ENCODE measurements at regions not wholly inside any gene's neighbourhood (a gene's known extent, or its start where the extent isn't known, plus 50 kb on each side); places are given as distances from the start of the nearest gene placed in this dataset.

DNA sequence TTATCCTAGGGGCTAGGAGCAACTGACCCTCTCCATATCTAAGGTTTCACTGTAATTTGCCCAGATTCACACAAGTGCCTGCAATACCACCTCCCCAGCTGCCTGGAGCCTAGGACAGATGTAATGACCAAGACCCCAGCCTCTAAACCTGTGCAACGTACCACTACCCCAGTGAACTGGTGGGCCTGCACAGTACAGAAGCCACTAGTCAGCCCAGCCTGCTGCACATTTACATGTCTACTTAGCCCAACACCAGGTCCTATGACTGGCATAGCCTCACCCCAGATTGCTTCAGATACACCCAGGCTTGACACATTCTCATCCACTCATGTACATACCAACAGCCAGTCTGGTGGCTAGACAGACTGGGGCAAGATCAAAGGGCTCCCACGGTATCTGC lies 1336.6 kb downstream of the BRINP3 start:
- Histone ChIP-seq H3K4me3 (ENCODE audit: low read depth in 1 of 3, low read length in 3 of 3) (no peak overlapping the region), H3K36me3 (ENCODE audit: control insufficient read depth in 4 of 4, insufficient read depth in 3 of 4, low read depth in 1 of 4, low read length in 3 of 4) (no peaks in the 10 kb centered on the region), H3K27me3 (ENCODE audit: control insufficient read depth in 4 of 4, insufficient read depth in 4 of 4, low read length in 3 of 4) (no peaks in the 10 kb centered on the region), H3K4me1 (ENCODE audit: control insufficient read depth in 4 of 4, insufficient read depth in 4 of 4, low read length in 3 of 4) (no peaks in the 10 kb centered on the region), H3K9ac (ENCODE audit: low read depth in 1 of 2, low read length in 2 of 2) (no peak overlapping the region), H3K27ac (ENCODE audit: low read depth in 1 of 2, low read length in 2 of 2) (no peak overlapping the region), H3K9me3 (ENCODE audit: control insufficient read depth in 4 of 4, low read length in 3 of 4) (peaks cover 0 to 2% (median under 1%) of the 10 kb centered on the region in 4 donors)
- WGBS, result 65% methylated on average over 2 of the region's 2 CpGs
- TF ChIP-seq GABPA (IDR thresholded peaks at IDR 0.05 in 1 of 2, conservative IDR thresholded peaks at IDR 0.05 in 1 of 2) (no peak), FOXA2 (IDR thresholded peaks at IDR 0.05) (no peak), JUND (IDR thresholded peaks at IDR 0.05) (no peak), HNF4G (IDR thresholded peaks at IDR 0.05) (no peak)
- TF ChIP-seq, protein P1, sequence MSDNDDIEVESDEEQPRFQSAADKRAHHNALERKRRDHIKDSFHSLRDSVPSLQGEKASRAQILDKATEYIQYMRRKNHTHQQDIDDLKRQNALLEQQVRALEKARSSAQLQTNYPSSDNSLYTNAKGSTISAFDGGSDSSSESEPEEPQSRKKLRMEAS (IDR thresholded peaks at IDR 0.05), result no peak
- DNase-seq (ENCODE audit: low spot score), result no peak

DNA sequence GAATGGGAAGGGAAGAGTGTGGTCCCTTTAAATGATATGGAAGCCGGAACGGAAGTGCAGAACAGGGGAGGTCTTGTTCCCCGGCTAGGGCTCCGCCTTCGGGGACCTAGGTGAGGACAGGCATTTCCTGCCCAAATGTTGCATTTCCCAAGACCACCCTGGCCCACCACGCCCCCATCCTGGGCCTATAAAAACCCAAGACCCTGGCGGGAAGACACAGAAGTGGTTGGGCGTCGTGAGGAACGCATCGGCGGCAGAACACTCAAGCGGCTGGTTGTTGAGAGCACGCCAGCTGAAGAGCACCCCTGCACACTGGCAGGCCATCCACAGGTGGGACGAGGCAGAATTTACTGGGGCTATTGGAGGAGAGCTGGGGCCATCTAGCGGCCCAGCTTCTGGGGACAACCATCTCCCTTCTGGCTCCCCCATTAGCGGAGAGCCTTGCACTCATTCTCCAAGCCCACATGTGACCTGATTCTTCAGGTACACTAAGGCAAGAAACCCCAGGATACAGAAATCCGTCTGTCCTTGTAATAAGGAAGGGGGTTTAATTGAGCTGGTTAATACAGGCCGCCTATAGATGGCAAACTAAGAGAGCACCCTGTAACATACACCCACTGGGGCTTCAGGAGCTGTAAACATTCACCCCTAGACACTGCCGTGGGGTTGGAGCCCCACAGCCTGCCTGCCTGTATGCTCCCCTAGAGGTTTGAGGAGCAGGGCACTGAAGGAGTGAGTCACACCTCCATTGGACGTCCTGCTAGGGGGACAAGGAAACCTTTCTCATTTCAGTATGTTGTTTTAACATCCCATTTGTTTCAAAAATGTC lies 1327.9 kb downstream of the BRINP3 start:
- WGBS, result 62% methylated on average over 21 of the region's 21 CpGs
- H3K27ac ChIP-seq (ENCODE audit: low read depth in 1 of 2, low read length in 2 of 2), result no peak overlapping the region
- no peak for DNase-seq (ENCODE audit: low spot score)
- peaks cover 0 to 2% (median 0%) of the 10 kb centered on the region in 4 donors for H3K36me3 ChIP-seq (ENCODE audit: control insufficient read depth in 4 of 4, insufficient read depth in 3 of 4, low read depth in 1 of 4, low read length in 3 of 4)
- no peaks in the 10 kb centered on the region for H3K9me3 ChIP-seq (ENCODE audit: control insufficient read depth in 4 of 4, low read length in 3 of 4)
- TF ChIP-seq YY1 (IDR thresholded peaks at IDR 0.05) (peak; percentile 17), GABPA (IDR thresholded peaks at IDR 0.05 in 1 of 2, conservative IDR thresholded peaks at IDR 0.05 in 1 of 2) (peak in 1 of 2 donors; percentile 61), TAF1 (conservative IDR thresholded peaks at IDR 0.05) (no peak)
- peak overlapping the region in 2 of 3 donors; percentile 37 for H3K4me3 ChIP-seq (ENCODE audit: low read depth in 1 of 3, low read length in 3 of 3)
- no peak overlapping the region for H3K9ac ChIP-seq (ENCODE audit: low read depth in 1 of 2, low read length in 2 of 2)
- H3K4me1 ChIP-seq (ENCODE audit: control insufficient read depth in 4 of 4, insufficient read depth in 4 of 4, low read length in 3 of 4), result no peaks in the 10 kb centered on the region
- no peaks in the 10 kb centered on the region for H3K27me3 ChIP-seq (ENCODE audit: control insufficient read depth in 4 of 4, insufficient read depth in 4 of 4, low read length in 3 of 4)

DNA sequence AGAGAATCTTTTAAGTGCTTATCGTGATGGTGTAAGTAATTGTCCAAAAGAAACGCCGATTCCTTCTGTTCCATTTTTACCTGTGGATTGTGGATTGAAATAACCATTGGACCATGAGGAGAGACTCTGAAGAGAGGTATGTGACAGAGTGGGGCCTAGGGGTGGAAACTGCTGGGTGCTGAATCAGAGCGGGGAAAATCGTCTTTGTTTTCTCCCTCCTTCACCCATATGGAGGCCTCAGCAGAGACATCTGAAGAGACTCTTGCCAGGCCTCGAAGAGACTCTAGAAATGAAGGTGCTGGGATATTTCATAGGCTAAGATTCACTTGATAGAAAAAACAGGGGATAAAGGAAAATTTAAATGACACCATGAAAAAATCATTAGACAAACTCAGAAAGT lies 1327.0 kb downstream of the BRINP3 start:
- TF ChIP-seq, protein P1 (IDR thresholded peaks at IDR 0.05), result no peak
- TF ChIP-seq SP1 (IDR thresholded peaks at IDR 0.05) (no peak), RAD21 (IDR thresholded peaks at IDR 0.05) (no peak), RXRA (IDR thresholded peaks at IDR 0.05) (no peak), HNF4G (IDR thresholded peaks at IDR 0.05) (no peak), EGR1 (IDR thresholded peaks at IDR 0.05; ENCODE audit: low read depth in 2 of 2) (no peak), NR2F2 (IDR thresholded peaks at IDR 0.05) (no peak), HNF4A (conservative IDR thresholded peaks at IDR 0.05) (no peak), YY1 (IDR thresholded peaks at IDR 0.05) (no peak), GABPA (IDR thresholded peaks at IDR 0.05 in 1 of 2, conservative IDR thresholded peaks at IDR 0.05 in 1 of 2) (no peak), TAF1 (conservative IDR thresholded peaks at IDR 0.05) (no peak), FOXA2 (IDR thresholded peaks at IDR 0.05) (no peak), FOXA1 (IDR thresholded peaks at IDR 0.05) (no peak), JUND (IDR thresholded peaks at IDR 0.05) (no peak)
- TF ChIP-seq, protein P2, sequence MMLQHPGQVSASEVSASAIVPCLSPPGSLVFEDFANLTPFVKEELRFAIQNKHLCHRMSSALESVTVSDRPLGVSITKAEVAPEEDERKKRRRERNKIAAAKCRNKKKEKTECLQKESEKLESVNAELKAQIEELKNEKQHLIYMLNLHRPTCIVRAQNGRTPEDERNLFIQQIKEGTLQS (IDR thresholded peaks at IDR 0.05), result no peak
- TF ChIP-seq, protein P3, sequence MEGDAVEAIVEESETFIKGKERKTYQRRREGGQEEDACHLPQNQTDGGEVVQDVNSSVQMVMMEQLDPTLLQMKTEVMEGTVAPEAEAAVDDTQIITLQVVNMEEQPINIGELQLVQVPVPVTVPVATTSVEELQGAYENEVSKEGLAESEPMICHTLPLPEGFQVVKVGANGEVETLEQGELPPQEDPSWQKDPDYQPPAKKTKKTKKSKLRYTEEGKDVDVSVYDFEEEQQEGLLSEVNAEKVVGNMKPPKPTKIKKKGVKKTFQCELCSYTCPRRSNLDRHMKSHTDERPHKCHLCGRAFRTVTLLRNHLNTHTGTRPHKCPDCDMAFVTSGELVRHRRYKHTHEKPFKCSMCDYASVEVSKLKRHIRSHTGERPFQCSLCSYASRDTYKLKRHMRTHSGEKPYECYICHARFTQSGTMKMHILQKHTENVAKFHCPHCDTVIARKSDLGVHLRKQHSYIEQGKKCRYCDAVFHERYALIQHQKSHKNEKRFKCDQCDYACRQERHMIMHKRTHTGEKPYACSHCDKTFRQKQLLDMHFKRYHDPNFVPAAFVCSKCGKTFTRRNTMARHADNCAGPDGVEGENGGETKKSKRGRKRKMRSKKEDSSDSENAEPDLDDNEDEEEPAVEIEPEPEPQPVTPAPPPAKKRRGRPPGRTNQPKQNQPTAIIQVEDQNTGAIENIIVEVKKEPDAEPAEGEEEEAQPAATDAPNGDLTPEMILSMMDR (IDR thresholded peaks at IDR 0.05; ENCODE audit: low read depth, low read length, missing input control), result no peak
- TF ChIP-seq, protein P4, sequence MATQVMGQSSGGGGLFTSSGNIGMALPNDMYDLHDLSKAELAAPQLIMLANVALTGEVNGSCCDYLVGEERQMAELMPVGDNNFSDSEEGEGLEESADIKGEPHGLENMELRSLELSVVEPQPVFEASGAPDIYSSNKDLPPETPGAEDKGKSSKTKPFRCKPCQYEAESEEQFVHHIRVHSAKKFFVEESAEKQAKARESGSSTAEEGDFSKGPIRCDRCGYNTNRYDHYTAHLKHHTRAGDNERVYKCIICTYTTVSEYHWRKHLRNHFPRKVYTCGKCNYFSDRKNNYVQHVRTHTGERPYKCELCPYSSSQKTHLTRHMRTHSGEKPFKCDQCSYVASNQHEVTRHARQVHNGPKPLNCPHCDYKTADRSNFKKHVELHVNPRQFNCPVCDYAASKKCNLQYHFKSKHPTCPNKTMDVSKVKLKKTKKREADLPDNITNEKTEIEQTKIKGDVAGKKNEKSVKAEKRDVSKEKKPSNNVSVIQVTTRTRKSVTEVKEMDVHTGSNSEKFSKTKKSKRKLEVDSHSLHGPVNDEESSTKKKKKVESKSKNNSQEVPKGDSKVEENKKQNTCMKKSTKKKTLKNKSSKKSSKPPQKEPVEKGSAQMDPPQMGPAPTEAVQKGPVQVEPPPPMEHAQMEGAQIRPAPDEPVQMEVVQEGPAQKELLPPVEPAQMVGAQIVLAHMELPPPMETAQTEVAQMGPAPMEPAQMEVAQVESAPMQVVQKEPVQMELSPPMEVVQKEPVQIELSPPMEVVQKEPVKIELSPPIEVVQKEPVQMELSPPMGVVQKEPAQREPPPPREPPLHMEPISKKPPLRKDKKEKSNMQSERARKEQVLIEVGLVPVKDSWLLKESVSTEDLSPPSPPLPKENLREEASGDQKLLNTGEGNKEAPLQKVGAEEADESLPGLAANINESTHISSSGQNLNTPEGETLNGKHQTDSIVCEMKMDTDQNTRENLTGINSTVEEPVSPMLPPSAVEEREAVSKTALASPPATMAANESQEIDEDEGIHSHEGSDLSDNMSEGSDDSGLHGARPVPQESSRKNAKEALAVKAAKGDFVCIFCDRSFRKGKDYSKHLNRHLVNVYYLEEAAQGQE (IDR thresholded peaks at IDR 0.05), result no peak
- TF ChIP-seq, protein P5, sequence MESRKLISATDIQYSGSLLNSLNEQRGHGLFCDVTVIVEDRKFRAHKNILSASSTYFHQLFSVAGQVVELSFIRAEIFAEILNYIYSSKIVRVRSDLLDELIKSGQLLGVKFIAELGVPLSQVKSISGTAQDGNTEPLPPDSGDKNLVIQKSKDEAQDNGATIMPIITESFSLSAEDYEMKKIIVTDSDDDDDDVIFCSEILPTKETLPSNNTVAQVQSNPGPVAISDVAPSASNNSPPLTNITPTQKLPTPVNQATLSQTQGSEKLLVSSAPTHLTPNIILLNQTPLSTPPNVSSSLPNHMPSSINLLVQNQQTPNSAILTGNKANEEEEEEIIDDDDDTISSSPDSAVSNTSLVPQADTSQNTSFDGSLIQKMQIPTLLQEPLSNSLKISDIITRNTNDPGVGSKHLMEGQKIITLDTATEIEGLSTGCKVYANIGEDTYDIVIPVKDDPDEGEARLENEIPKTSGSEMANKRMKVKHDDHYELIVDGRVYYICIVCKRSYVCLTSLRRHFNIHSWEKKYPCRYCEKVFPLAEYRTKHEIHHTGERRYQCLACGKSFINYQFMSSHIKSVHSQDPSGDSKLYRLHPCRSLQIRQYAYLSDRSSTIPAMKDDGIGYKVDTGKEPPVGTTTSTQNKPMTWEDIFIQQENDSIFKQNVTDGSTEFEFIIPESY (IDR thresholded peaks at IDR 0.05), result no peak
- H3K27ac ChIP-seq (ENCODE audit: low read depth in 1 of 2, low read length in 2 of 2), result no peak overlapping the region
- H3K4me3 ChIP-seq (ENCODE audit: low read depth in 1 of 3, low read length in 3 of 3), result no peak overlapping the region
- no peaks in the 10 kb centered on the region for H3K9me3 ChIP-seq (ENCODE audit: control insufficient read depth in 4 of 4, low read length in 3 of 4)
- H3K27me3 ChIP-seq (ENCODE audit: control insufficient read depth in 4 of 4, insufficient read depth in 4 of 4, low read length in 3 of 4), result no peaks in the 10 kb centered on the region
- H3K36me3 ChIP-seq (ENCODE audit: control insufficient read depth in 4 of 4, insufficient read depth in 3 of 4, low read depth in 1 of 4, low read length in 3 of 4), result peaks cover 0 to 2% (median 0%) of the 10 kb centered on the region in 4 donors
- no peak for DNase-seq (ENCODE audit: low spot score)
- H3K9ac ChIP-seq (ENCODE audit: low read depth in 1 of 2, low read length in 2 of 2), result no peak overlapping the region
- 82% methylated on average over 6 of the region's 6 CpGs for WGBS
- no peaks in the 10 kb centered on the region for H3K4me1 ChIP-seq (ENCODE audit: control insufficient read depth in 4 of 4, insufficient read depth in 4 of 4, low read length in 3 of 4)

All from liver (tissue), 8 donors.